T-helper 1 cell (primary cell): ENCODE measurements at regions not wholly inside any gene's neighbourhood (a gene's known extent, or its start where the extent isn't known, plus 50 kb on each side); places are given as distances from the start of the nearest gene placed in this dataset.

Experiments used
- DNase-seq, 5 donors: peaks; one replicate each; pipeline ENCODE4 v3.0.0-alpha.2; 2012 to 2020

DNA sequence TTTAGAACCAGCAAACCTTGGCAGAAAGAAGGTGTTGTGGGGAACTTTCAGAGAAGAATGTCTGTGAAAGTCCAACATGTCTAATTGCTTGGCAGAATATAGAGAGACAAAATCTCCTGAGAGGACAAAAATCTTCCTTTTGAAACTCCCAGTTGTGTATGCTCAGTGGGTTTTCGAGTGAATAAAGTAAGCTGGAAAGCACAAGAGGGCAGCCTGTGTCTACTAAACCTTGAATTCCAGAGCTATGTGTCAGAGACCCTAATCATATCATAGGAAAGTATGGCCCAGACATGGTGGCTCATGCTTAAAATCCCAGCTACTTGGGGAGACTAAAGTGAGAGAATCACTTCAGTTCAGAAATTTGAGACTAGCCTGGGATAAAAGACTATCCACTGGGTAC, 661.2 kb downstream of the SLC16A7 start:
- no peak for DNase-seq

DNA sequence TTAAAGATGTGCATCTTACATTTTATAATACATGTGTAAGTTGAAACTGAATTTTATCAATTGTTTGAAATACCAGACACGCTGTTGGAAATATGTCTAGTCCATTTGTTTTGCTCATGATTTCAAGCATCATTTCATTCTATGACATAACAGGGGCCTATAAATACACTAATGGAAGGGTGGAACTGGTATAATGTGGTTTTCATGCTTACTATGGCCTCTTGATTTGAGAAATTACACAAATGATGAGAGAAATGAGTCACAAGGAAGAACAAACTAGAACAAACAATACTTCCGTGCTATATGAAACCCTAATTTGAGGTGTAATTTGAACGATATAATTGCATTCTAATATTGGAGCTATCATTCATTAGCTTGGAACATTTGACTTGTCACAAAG, 663.4 kb downstream of the SLC16A7 start:
- no peak for DNase-seq

DNA sequence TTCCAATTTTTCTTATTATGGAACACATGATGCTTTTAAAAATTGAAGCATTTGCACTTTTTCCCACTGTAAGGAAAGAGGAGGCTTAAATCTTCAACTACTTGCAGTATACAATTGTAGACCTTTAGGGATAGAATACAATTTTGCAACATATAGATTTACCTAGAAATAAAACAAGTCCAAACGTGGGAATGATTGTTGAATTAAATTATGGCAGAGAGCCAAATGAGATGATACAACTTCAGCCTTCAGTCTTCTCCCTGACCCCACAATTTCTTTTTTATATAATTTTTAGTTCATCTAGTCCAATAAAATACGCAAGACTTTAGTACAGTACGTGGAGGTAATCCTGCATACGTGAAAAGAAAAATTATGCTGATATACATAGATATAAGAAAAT, 666.5 kb downstream of the SLC16A7 start:
- no peak for DNase-seq

DNA sequence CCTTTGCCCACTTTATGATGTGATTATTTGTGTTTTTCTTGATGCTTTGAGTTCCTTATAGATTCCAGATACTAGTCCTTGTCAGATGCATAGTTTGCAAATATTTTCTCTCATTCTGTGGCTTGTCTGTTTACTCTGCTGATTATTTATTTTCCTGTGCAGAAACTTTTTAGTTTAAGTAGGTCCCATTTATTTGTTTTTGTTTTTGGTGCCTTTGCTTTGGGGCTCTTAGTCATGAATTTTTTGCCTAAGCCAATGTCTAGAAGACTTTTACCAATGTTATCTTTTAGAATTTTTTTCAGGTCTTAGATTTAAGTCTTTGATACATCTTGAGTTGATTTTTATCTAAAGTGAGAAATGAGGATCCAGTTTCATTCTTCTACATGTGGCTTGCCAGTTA, 667.3 kb downstream of the SLC16A7 start:
- no peak for DNase-seq

DNA sequence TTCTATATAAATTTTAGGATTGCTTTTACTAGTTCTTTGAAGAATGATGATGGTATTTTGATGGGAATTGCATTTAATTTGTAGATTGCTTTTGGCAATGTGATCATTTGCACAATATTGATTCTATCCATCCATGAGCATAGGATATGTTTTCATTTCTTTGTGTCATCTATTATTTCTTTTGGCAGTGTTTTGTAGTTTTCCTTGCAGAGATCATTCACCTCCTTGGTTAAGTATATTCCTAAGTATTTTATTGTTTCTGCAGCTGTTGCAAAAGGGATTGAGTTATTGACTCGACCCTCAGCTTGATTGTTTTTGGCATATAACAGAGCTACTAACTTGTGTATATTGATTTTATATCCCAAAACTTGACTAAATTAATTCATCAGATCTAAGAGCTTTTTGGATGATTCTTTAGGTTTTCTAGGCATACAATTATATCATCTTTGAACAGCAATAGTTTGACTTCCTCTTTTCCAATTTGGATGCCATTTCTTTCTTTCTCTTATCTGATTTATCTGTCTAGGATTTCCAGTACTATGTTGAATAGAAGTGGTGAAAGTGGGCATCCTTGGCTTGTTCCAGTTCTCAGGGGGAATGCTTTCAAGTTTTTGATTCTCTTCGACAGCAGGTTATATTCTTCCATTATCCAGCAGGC, 668.1 kb downstream of the SLC16A7 start:
- no peak for DNase-seq

DNA sequence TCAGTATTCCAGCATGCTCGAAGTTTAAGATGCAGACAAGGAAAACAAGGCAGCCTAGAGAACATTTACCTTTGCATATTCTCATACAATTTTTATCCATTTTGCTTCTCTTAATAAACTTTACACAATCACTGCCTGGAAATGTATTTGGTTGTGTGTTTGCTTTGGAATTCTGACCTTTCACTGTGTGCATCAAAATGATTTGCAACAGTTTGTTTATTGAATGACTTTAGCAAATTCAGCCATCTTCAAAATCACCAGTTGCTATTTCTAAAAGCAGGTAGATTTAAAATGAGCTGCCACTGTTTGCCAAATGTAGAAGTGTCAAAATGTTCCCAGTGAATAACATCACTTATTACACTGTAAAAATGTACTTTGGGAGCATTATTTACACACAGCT, 669.9 kb downstream of the SLC16A7 start:
- no peak for DNase-seq

DNA sequence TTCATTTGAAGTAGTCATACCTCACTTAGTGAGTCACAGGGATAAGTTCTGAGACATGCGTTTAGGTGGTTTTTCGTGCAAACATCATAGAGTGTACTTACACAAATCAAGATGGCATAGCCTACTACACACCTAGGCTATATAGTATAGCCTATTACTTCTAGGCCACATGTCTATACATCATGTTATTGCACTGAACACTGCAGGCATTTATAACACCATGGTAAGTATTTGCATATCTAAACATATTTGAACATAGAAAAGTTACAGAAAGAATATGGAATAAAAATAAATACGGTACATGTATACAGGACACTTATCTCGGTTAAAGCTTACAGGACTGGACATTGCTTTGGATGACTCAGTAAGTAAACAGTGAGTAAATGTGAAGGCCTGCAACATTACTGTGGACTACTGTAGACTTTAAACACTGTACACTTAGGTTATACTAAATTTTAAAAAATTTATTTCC, 670.6 kb downstream of the SLC16A7 start:
- DNase-seq = no peak

DNA sequence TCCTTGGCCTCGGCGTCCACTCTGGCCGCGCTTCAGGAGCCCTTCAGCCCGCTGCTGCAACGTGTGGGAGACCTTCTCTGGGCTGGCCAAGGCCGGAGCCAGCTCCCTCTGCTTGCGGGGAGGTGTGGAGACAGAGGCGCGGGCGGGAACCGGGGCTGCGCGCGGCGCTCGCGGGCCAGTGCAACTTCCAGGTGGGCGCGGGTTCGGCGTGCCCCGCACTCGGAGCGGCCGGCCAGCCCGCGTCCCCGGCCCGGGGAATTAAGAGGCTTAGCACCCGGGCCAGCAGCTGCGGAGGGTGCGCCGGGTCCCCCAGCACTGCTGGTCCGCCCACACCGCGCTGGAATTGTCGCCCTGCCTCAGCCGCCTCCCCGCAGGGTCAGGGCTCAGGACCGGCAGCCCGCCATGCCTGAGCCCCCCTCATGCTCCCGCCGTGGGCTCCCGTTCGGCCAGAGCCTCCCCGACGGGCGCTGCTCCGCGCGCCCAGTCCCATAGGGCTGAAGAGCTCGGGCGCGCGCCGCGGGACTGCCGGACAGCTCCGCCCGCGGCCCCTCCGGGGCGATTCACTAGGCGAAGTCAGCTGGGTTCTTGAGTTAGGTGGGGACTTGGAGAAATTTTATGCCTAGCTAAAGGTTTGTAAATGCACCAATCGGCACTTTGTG, 673.9 kb downstream of the SLC16A7 start:
- DNase-seq = no peak

DNA sequence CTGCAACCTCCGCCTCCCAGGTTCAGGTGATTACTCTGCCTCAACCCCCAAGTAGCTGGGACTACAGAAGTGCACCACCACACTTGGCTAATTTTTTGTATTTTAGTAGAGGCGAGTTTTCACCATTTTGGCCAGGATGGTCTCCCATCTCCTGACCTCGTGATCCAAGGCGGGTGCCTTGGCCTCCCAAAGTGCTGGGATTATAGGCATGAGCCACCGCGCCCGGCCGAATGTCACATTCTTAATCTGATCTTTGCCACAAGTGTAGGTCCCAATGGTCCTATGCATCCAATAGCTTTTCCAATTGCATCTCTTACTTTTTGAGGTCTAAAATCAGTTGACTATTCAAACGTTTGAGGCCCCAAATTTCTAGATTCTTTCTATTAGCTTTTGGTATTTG, 676.0 kb downstream of the SLC16A7 start:
- DNase-seq = no peak

DNA sequence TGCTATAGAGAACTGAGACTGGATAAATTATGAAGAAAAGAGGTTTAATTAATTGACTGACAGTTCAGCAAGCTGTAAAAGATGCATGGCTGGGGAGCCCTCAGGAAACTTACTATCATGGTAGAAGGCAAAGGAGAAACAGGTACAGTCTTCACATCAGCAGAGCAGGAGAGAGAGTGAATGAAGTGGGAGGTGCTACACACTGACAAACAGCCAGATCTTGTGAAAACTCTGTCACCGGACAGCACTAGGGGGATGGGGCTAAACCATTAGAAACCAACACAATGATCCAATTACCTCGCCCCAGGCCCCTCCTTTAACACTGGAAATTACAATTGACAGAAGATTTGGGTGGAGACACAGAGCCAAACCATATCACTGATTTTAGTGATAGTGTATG, 682.4 kb downstream of the SLC16A7 start:
- DNase-seq = no peak

DNA sequence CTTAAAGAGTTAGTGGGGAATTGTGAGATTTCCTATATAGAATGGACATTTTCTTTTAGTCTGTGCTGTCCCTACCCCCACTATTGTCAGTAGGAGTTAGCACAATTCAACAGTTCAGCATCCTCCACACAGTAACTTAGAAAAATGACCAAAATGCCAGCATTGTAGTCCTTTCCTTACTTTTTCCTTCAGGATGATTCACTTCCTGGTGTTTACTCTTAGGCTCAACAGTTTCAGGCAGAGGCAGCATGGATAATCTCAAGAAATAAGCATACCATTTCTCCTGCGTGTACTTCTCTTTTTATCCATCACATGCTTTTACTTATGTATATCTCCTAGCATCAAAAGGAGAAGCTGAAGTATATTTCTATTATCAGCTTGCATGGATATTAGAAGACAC, 683.4 kb downstream of the SLC16A7 start:
- DNase-seq = no peak

DNA sequence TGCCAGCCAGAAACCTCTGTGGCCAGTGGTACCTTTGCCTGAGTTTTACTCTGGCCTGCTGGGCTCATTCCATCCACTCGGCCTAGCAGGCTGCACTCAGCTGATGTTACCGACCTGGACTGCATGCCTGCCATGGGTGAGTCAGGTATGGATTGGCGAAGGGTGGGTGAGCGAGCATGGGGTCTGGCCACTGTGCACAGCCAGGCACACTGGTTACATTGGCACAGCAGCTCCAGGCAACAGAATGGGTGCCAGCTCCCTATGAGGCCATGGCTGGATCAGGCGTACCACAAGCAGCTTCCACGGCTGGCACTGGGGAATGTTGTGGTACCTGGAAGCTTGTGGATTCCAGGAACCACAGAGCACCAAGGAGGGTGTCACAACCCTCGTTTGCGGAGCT, 685.7 kb downstream of the SLC16A7 start:
- DNase-seq = no peak

DNA sequence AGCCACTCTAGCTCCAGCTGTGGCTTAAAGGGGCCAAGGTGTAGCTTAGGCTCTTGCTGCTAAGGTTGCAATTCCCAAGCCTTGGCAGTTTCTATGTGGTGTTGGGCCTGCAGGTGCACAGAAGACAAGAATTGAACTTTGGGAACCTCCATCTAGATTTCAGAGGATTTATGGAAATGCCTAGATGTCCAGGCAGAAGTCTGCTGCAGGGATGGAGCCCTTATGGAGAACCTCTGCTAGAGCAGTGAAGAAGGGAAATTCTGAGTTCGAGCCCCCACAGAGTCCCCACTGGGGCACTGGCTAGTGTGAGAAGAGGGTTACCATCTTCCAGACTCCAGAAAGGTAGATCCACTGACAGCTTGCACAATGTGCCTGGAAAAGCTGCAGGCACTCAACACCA, 694.7 kb downstream of the SLC16A7 start:
- DNase-seq = no peak

DNA sequence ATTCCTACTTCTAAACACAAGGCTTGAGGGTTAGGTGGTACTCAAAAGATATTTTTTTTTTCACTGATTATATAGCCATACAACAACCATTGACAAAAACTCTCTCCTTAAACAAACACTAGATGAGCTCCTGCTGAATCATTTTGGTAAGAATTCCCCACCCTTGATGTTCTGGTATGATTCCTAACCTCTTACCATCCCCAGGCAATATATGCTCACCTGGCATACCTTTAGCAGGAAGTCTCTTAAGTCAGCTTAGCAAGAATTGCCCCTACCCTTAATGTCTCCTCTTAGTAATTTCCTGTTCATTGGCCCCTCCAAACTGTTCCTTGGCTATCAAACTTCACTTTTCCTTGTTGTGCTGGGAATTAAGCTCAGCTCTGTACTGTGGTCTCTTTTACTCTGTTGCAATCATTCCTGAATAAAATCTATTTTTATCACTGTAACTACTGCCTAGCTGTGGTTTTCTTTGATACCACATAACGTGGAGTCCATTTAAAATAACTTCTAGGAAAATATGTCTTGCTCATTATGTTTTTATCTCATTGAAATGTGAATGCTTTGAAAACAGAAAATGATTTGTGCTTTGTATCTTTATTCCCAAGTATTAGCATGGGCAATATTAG, 712.6 kb downstream of the SLC16A7 start:
- no peak for DNase-seq

DNA sequence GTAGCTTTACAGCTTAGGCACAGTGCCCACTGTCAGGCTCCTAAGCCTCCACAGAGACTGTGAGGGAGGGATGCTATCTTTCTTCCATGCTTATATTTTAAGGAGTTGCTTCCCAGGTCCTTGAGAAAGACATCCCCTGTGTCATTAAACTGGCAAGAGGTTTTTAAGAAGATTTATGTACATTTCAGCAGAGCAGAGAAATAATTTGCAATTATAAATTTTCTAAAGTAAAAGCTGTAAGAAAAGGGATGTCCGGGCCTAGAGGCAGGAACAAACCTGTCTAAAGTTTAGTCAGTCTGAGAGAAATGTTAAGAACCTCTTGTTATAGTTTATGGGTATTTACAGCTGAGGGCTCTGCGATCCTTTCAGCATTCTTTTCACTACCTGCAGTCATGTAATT, 716.1 kb downstream of the SLC16A7 start:
- DNase-seq = no peak

DNA sequence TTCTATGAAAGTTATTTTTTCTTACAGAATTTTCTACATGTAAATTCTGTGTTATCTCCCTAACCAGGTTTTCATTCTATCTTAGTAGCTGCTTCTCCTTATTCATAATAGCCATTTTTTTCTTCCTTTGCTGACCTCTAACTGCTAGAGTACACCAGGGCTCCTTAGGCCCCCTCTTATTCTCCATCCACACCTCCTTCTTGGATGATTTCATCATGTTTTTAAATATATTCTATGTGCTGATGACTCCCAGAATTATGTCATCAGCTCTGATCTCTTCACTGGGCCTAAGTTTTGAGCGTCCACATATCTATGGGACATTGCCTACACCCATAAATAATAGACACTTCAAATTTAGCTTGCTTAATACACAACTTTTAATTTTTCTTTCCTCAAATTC, 721.5 kb downstream of the SLC16A7 start:
- DNase-seq = no peak

DNA sequence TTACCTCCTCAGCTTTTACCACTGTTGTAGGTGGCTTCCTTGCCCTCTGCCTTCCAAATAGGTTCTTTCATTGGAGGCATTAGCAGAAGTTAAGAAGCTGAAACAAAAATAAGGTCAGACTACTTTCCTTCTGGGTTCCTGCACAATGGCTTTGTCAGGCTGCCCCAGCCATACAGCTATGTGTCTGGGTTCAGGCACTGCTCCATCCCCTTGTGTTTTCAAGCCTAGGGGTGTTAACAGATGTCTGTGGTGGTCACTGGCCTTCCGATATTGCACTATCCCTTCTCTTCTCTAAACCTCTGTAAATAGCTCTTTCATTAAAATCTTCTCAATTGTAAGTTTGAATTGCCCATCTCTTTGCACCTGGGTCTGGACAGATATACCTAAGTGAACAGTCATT, 728.9 kb downstream of the SLC16A7 start:
- DNase-seq = no peak

DNA sequence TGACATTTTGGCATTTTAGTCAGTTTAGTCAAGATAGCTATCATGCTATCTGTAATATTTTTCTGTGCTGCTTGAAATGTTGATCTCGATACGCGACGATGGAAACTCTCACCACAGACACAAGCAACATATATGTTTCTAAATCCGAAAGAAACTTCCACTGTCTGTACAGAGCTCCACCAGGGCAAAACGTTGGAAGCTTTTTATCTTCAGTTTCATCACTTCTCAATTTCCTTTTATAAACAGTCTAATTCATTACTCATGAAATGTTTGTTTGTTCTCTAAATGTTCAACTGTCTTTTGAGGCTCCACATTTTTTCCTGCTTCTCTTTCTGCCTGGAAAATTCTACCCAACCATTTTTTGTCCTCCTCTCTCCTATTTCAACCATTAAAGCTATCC, 737.6 kb downstream of the SLC16A7 start:
- no peak for DNase-seq

DNA sequence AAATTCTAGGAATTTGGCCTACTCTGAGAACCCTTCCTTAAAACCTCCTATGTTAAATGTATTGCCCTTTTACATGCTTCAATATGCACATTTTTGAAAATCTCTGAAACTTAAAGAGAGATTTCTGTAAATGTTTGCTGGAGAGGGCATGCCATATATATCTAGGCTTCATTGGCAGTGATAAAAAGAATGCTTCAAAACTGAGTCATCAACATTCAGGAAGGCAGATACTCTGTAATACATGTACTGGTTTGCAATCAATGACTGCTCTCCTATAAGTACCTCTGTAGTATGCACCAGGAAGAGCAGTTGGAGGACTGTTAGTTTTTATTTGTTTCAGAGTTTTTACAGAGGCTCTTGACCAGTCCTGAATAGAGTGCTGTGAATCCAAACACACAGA, 739.9 kb downstream of the SLC16A7 start:
- DNase-seq = no peak

DNA sequence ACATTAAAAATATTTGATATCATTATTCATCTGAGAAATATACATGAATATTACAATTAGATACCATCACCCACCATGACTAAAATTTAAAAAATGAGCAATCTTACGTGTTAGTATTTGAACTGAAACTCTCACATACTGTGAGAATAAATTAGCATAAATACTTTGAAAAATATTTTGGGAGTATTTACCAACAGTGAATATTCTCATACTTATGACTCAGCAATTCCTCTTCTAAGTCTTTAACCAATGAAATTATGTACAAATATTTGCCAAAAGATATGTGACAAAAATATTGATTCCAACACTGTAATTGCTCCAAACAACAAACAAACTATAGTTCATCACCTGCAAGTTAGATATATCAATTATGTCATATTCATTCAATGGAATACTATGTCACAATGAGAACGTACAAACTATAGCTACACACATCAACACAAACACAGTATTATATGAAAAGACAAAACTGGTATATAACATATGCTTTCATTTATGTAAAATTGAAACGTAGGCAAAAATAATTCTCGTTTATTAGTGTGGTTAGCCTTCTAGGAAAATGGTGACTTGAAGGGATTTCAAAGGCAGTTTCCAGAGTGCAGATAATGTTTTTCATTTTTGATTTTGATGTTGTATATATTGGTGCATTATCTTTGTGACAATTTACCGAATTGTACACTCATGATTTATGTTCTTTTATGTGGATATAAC, 742.2 kb downstream of the SLC16A7 start:
- DNase-seq = no peak

DNA sequence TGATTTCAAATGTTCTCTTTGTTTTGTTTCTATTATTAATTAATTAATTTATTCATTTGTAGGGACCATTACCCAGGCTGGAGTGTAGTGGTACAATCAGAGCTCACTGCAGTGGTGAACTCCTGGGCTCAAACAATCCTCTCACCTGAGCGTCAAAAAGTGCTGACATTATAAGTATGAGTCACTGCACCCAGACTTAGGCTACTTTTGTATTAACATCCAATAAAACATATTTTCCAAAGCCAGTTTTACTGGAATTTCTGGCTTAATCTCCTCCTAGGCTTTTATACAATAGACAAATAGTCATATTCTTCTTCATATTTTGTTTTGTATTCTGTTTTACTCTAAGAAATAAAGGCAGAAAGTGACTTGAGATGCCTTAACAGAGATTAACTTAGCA, 749.6 kb downstream of the SLC16A7 start:
- DNase-seq = no peak

DNA sequence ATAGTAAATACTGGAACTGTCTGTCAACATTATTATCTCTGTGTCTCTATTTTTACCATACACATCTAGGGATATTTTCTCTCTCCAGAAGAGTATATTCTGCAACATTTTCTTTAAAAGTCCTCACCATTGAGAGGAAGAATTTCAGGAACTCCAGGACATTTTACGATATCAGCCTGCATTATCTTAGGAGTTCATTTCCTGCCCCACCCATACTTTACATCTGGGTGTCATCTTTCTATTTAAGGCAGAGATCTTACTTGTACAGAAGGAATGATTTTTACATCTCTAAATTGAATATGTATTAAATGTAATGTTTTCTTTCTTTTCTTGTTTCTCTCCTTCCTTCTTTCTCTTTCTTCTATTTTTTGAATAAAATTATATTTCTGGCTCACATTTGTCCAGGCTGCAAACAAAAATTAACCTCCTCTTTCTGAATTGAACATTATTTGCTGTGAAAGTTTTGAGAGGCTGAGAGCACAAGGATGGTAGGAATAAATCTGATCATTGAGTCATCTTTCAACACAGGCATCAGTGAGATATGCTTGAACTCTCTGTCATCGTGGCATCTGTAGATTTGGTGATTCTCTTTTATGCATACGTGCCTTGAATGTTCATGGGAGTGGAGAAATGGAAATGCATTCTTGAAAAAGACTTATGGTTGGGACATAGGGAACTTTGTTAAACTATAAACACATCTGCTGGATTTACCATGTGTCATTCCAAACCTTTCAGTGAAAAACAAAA, 753.6 kb downstream of the SLC16A7 start:
- DNase-seq = no peak

DNA sequence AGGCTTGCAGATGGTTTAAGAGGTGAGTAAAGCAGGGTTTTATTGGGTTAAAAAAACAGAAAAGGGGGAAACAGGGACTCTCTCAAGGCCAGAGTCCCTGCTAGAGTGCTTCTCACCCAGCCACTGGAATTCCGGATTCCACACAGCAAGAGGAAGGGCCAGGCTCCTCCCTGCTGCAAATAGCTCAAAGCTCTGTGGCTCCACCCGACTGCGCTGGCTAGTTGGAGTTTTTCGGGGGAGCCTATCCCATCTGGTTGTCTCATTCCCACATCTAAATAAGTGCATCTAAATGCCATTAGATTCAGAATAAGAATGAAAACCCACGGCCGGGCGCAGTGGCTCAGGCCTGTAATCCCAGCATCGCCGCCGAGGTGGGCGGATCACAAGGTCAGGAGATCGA, 791.5 kb downstream of the SLC16A7 start:
- DNase-seq = no peak
